ENCODE measurements at regions not wholly inside any gene's neighbourhood (a gene's known extent, or its start where the extent isn't known, plus 50 kb on each side); places are given as distances from the start of the nearest gene placed in this dataset.

GRCh38 chr3:18828637-18829036 is 319.7 kb upstream of the KCNH8 start:
- no peak for TF ChIP-seq CTCF (IDR thresholded peaks at IDR 0.05)
- TF ChIP-seq POLR2A (IDR thresholded peaks at IDR 0.05), result no peak

All from adrenal gland (tissue), 5 donors.